Activated effector memory CD4-positive, alpha-beta T cell treated with anti-CD3 and anti-CD28 coated beads, Interleukin-2, amount 50 U/mL, for 16 hours (primary cell): ENCODE measurements at regions not wholly inside any gene's neighbourhood (a gene's known extent, or its start where the extent isn't known, plus 50 kb on each side); places are given as distances from the start of the nearest gene placed in this dataset.

ENCODE experiments used
- DNase-seq: peaks from one replicate; pipeline ENCODE4 v3.0.0-alpha.2; 2020

DNA sequence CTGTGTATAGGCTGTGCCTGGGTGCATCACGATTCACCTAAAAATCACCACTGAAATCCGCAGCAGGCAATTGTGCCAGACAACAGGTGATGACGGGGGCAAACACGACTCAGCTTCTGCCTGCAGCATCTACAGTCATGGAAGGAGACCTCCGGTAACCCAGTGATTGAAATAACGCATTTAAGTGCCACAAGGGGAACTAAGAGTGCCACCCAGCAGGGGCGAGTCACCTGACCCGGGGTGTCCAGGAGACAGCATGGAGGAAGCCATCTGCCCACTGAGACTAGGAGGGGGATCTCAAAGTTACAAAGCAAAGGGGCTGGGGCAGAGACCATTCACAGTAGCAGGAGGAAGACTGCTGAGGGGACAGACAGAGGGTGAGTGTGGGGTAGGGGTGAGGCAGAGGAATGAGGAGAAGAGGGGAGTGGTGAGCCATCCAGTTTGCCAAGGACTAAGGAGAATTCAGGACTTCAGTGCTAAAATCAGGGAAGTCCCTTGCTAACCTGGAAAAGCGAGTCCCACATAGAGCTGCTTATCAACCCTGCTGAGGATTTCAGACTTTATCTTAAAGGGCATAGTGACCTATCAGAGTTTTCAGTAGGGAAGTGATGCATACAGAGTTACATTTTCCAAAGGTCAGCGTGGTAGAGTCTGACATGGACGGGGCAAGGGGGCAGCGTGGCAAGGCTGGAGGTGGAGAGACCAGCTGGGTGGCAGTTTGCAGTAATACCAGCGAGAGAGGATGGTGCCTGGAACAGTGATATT lies 256.7 kb upstream of the HES1 start:
- DNase-seq = no peak

DNA sequence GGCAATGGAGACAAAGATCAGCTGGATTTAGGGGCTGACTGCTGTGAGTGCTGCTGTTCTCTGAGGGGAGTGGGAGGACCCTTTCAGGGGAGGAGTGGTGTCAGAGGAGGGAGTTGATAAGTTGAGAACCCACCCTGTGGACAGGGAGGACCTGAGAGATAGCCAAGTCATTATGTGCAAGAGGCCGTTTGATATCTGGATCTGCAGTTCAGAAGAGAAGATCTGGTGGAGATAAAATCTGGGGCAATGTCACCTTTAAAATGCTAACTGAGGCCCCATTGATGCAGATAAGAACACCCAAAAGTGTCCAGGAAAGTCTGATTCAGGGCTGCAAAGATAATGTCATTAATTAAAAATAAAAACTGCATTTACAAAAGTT lies 256.1 kb upstream of the HES1 start:
- no peak for DNase-seq

DNA sequence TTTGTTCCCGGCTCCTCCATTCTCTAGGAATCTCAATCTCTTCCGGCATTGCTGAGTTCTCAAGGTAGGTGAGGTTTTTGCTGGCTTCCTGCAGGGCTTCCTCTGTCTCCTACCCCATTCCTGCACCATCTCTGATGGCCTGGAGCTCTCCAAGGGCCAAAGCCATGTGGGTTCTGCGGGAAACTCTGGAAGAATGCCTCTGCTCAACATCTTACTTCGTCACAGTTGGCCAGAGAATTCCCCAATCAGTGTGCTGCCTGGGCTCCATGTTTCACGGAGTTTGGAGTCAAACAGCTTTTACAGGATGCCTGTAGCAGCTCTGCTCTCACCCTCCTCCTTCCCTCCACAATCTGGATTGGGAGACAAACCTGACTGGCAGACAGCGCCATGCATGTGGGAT lies 253.9 kb upstream of the HES1 start:
- DNase-seq = no peak

DNA sequence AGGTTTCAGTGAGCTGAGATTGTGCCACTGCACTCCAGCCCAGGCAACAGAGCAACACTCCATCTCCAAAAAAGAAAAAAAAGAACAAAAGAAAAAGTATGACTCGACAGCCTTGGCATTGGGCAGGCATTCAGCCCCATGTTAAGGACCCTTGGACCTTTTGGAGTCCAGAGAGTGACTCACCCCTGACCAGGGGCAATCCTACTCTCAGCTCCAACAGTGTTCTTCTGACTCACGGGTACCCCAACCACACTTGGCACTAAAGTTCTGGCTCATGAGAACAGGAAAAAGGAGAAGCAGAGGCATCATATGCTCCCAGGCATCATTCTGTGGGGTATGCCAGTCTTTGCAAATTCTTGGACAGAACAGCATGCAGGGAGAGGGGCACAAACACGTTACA lies 252.4 kb upstream of the HES1 start:
- no peak for DNase-seq

DNA sequence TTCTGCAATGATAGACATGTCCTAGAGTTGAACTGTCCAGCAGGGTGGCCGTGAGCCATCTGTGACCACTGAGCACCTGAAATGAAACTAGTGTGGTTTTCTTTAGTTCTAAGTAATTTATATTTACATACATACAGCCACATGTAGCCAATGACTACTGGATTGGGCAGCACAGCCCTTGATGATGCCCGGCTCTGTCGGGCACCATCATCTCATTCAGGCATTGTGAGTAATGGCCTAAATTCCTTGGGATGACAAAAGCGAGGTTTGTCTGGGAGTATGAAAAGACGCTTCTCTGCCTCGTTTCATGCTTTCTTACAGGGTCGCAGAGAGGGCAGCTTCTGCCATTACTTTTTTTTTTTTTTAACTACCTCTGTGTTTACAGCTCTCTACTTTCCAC lies 251.9 kb upstream of the HES1 start:
- DNase-seq = no peak

DNA sequence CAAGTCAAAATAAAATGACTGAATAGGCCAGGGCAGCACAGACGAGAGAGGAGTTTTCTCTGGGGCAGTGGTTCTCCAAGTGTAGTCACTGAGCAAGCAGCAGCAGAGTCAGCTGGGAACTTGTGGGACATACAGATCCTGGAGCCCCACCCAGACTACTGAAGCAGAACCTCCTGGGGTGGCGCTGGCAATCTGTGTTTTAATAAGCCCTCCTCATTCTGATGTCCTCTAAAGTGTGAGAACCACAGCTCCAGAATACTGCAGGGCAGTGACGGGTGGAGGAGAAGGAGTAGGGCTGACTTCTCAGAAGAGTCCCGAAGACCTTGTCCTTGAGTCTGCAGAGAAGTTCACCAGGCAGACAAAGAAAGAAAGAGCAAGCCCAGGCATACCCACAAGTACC lies 251.3 kb upstream of the HES1 start:
- DNase-seq = no peak

DNA sequence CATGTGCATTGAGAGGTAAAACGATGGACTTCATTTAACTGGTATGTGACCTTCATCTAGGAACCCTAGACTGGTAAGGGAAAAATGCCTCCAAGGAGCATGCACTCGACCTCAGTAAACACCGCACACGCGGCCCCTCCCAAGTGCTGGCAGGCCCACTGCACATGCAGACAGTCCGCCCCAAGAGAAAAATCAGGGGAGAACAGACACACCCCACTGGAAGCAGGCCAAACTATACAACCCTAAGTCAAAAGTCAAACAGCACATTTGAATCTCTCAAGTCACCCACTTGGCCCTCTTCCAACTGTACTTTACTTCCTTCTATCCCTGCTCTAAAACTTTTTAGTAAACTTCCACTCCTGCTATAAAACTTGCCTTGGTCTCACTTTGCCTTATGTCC lies 250.1 kb upstream of the HES1 start:
- no peak for DNase-seq

DNA sequence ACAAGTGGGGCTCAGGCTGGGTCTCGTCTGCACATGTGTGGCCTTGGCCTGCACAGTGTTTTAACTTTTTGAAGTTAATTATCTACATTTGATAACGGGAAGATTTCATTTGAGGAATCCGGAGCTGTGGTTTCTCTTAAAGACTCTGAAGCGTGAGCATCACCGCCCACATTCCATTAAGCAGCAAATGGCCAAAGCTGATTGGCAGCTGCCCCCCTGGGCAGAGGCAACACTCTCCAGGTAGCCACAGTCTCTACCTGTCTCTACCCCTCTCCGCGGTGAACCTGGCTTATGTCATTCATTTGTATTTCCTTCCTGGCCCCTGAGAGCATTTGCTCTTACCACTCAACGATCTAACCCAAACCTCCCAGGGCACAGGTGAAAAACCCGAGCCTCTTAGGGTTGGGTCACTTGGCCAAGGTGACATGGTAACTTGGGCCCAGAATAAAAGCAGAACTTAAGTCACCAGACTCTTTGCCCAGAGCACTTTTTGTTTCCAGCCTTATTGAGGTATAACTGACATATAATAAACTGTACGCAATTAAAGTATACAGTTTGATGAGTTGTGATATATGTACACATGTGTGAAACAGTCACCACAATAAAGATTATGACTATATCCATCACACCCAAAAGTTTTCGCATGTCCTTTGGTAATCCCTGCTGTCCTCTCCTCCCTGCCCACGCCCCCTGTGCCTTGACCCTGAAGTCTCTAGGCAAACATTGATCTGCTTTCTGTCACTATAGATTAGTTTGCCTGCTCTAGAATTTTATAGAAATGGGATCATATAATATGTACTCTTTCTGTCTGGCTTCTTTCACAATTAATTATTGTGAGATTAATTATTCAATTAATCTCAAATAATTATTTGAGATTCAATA lies 245.7 kb upstream of the HES1 start:
- DNase-seq = no peak

DNA sequence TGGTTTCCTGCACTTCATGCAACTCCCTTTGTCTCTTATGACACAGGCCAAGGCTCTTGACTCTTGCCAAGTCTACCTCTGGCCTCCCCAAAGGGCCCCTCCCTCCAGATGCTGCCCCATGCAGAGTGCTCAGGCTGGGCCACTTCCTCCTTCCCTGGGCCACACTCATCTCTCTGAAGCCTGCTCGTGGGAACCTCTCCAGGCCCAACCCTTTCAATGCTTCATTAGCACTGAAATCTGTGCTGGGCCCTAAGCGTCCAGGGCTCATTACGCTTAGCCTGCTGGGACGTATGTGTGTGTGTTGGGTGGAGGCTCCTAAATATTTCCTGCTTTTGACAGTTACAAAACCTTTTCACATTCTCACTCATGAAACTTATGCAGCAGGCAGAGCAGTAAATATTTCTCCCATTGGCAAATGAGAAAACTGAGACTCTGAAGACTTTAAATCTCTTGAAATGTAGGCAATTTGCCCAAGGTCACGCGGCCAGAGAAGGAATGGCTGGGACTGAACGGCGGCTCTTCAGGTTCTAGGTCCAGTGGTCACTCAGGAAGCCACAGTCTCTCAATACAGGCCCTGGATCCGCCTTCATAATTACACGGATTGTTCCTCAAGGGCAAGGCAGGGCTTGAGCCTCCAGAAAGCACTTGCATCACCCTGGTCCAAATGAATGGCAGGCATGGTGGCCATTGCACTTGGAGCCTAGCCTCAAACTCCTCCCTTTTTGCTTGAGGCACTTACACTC lies 241.7 kb upstream of the HES1 start:
- DNase-seq = no peak

DNA sequence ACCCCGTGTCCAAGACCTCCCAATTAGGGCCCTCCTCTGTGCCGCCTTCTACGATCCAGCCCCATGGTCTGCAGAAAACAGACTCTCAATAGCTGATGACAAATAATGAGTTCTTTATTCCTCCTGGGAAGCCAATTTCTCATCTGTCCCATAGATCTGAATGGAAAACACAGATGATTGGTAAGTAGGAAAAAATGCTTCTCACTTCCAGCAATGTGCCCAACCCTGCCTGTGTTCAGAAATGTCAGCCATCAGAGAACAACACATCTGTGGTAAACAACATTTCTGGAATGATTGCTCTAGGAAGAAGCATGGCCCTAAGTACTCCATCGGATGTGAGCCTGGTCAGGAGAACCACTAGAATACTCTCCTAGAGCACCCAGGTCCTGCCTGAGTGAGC lies 240.5 kb upstream of the HES1 start:
- DNase-seq = no peak

DNA sequence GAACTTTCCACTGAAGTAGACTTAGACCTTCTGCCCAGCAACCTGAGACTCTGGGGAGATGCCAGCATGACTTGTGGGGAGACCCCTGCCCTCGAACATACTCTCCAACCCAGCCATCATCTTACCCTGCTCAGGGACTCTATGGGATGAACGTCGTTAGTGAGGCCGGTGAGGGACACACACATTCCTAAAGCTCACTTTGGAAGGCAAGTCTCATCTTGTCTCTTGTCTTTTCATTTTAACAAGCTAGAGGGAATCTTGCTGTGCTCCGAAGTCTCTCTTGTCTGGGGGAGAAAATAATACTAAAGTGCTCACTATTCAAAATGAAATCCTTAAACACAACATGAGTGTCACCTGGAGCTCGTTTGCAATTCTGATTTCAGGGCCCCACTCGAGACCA lies 239.5 kb upstream of the HES1 start:
- no peak for DNase-seq

DNA sequence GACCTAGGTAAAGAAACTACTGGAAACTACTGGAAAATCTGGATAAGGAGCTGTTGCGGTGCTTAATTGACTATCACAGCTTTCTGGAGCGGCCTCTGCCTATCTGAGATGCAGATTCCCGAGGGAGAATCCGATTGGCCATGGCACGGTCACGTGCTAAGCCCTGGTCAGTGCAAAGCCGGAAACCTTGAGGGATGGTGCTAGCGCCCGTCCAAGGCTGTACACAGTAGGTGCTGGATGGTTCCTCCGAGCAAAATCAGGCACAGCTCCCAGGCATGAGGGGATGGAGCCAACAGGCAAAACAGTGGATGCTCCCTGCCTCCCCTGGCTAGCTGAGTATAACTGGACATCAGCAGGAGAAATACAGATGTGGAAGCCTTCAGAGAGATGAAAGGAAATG lies 238.7 kb upstream of the HES1 start:
- no peak for DNase-seq

DNA sequence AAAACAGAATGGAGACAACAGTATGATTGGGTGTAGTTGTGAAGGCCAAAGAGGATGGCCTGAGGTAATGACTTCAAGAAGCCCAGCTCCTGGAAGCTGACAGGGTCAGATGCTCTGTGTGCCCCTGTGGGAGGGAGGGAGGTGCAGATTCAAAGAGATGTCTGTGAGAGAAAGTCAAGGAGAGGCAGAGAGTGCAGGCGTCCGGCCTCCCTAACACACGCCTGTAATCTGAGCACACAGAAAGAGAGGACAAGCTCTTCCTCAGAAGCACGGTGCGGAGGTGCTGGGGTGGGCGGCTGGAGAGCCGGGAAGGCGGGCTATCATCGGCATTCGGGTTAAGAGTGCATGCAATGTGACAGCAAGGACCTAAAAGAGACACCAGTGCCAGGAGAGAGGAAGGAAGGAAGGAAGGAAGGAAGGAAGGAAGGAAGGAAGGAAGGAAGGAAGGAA lies 238.2 kb upstream of the HES1 start:
- no peak for DNase-seq

DNA sequence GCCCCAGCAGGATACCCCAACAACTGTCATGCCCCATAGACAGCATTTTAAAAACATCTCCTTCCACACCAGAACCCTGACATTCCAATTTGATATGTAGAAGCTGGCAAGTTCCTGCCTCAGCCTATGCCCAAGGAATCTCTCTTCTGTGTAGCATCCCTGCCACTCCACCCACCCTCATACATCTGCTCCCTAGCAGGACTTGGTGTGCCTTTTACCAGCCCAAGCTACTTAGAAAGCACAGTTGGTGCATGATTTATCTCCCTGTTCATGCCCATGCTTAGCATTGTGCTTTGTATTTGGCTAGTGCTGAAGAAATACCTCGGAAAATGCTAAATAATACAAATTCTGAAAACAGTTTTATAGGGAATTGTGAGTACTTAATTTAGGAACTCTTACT lies 236.9 kb upstream of the HES1 start:
- no peak for DNase-seq

DNA sequence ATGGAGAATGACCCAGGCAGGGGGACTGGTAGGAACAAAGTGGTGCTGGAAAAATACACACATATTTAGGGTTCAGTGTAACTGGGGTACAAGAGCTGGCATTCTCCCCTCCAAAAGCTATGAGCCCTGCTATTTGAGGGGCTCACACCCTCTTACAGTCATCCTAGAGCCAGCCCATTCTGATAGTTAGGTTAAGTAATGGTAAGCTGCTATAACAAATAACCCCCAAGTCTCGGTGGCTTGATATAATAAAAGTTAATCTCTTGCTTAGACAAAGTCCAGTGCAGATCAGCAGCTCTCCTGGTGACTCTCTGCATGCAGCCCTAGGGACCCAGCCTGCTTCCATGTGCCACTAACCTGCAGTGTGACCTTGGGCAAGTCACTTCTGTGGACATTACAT lies 234.9 kb upstream of the HES1 start:
- DNase-seq = no peak

DNA sequence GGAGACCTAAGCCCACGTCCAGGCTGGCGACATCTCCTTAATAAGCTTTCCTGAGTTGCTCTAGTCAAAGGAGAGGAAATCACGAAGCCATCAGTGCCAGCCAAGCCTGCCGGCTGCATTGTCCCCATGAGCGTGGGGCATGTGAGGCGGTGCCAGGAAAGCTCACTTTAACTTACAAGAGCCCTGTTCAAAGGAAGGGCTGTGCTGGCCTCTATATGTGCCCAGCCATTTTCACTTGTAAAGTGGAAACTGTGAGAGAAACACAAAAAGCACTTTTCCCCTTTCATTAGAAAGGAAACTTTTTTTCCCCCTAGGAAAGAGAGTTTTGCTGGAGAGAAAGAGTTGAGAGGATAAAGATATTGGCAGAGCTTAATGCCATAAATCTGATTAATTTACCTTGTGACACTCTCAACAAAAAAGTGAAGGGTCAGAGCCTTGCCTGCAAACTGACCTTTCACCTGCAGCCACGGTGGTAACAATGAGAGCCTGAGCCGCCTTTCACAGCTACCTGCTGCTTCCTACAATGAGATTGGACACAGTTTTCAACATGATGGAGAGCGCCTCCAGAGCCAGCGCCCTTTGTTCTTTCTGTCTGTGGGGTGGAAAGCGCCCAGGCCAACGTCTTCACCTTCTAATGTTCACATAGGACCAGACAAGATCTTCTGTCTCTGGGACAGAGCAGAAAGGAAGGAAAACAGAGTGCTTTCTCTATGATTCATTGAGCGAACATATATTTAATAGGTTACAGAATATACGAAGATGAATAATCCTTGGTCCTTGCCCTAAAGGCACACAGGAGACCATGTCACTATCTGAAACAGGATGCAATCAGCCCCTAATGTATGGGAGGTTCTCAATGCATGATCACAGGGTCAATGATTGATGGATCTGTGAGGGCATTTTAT lies 233.1 kb upstream of the HES1 start:
- no peak for DNase-seq

DNA sequence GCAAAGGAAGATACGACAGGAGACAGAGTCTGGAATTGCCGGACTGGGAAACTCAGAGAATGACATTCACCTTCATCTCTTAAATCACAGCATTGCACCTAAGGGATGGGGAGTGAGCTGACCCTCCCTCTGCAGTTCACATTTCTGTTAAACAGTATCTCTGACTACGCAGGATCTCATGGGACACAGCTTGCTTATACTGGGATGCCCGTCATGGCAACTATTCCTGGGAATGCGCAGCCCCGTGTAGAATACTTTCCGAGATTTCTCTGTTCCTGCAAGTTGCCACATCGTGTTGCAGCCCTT lies 232.5 kb upstream of the HES1 start:
- DNase-seq = no peak

DNA sequence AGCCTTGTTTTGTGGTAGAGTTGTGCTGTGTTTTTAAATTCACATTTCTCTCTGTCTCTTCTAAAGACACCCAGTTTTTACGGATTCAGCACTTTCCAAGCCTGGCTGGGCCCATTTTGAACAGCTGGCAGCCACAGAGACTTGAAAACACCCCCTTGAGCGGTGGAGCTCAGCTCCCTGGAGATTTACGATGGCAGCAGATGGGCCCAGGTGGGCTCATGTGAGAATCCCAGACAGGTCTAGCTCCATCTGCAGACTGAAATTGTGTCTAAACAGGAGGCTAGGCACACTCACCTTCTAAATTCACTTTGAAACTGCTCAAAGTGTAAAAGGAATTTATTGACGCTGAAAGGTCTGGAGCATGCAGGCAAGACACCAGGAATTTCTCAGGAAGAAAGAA lies 232.0 kb upstream of the HES1 start:
- DNase-seq = no peak

DNA sequence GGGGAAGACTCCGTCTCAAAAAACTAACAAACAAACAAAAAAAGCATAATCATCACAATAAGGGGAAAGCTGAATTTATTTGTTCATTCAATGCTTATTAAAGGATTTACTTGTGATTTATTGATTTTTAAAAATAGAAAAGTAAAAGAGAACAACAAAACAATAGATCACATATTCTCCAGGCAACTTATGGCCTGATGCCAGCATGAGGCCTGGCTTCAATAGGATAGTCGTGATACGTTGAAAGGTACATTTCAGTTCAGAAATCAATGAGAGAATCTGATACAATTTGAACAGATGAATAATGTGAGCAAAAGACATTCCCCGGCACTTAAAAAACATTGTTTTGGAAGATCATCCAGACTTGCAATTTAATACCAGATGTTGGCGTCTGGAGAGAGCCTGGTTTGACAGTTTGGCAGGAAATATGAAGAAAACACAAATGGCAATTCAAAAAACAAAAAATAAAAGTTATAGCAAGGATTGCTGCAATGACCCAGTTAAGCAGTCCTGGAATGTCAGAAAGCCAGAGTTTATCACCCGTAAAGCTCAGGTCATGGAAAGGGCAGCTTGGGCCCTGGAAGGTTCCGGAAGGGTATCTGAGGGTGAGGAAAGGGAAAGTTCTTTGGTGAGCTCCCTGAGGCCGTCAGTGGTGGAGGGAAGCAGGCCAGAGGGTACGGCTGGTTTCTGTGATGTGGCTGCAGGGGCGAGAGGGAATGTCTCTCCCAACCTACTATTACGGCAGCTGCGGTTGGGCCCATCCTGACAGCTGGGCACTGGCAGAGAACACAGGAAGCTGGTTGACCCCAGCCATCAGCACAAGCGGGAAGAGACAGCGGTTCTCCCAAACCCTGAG lies 230.2 kb upstream of the HES1 start:
- no peak for DNase-seq

DNA sequence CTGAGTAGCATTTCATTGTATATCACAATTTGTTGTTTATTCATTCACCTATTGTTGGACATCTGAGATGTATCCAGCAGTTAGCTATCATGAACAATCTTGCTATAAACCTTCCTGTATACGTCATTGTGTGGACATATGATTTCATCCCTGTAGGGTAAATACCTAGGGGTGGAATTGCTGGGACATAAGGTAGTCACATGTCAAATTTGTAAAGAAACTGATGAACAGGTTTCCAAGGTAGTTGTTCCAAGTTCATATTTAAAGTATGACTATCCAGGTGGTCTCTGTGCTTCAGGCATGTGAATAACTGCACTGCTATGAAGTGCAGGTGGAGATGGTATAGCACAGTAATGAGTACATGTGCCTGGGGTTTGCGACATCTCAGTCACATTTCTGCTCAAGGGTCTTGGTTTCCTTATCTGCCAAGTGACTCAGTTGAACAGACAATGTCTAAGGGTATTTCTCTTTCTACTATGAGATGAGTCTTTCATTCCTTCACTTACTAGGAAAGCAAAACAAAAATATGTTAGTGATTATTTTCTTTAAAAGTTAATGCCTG lies 229.0 kb upstream of the HES1 start:
- no peak for DNase-seq

DNA sequence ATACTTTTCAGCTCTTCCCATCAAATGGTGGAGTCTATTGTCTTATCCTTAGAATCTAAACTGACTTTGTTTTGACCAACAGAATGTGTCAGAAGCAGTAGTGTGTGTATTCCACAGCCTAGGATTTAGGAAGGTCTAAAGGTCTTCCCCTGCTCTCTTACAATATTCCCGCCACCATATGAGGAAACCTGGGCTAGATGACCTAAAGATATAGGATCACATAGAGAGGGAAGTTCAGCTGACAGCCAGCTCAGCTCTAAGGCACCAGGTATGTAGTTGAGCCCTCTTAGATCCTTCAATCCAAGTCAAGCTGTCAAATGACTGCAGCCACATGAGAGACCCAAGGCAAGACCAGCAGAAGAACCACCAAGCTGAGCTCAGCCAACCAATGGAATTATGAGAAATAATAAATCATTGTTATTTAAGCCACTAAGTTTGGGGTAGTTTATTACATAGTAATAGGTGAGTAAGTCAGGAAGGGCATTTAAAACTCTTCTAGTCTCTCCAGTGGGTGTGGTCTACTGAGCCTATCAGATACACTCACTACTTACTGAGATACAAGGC lies 227.7 kb upstream of the HES1 start:
- DNase-seq = no peak
